Esophagus squamous epithelium (tissue), 4 donors: ENCODE measurements at regions not wholly inside any gene's neighbourhood (a gene's known extent, or its start where the extent isn't known, plus 50 kb on each side); places are given as distances from the start of the nearest gene placed in this dataset.

Experiments used
- CTCF ChIP-seq, 6 experiments: fragments of 450-650 bp in 4 of 6; fragments of 200-600 bp in 2 of 6; sonication (generic) in 2 of 6; IDR thresholded peaks; one replicate each; pipeline ENCODE4 v1.5.1; 2016 to 2019; ENCODE audit warnings: antibody characterized with exemption in 6 of 6, mild to moderate bottlenecking in 4 of 6, moderate library complexity in 4 of 6
- POLR2A ChIP-seq, 4 donors: fragments of 450-650 bp; IDR thresholded peaks; one replicate each; pipeline ENCODE4 v1.6.1; 2017; ENCODE audit warnings: antibody characterized with exemption in 4 of 4, mild to moderate bottlenecking in 4 of 4, moderate library complexity in 3 of 4

GRCh38 chr5:3430691-3431090 is 164.9 kb upstream of the IRX1 start:
- TF ChIP-seq POLR2A (IDR thresholded peaks at IDR 0.05) (no peak), CTCF (IDR thresholded peaks at IDR 0.05) (no peak)
